ENCODE measurements at regions not wholly inside any gene's neighbourhood (a gene's known extent, or its start where the extent isn't known, plus 50 kb on each side); places are given as distances from the start of the nearest gene placed in this dataset.
A peak's percentile ranks its signal among the peaks of the same experiment; 100 is the strongest.

DNA sequence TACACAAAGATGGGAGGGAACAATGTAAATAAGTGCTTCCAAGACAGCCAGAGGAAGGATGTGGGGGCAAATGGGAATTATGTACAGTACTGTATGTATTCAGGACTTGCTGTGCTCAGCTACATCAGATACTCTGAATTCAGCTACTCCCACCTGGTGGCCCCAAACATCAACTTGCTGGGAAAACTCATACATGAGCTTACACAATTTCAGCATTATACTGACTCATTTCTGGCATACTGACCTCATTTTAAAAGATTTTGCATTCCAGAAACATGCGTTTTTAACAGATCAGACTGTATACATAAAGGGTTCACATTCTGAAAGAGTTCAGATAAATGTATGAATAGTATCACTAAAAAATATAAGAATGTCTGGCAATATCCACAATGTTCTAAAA, 59.7 kb downstream of the GPX5 start:
- H3K36me3 ChIP-seq, result no peaks in the 10 kb centered on the region
- no peak overlapping the region for H3K4me3 ChIP-seq (ENCODE audit: low read depth, low read length)
- TF ChIP-seq, protein P1, sequence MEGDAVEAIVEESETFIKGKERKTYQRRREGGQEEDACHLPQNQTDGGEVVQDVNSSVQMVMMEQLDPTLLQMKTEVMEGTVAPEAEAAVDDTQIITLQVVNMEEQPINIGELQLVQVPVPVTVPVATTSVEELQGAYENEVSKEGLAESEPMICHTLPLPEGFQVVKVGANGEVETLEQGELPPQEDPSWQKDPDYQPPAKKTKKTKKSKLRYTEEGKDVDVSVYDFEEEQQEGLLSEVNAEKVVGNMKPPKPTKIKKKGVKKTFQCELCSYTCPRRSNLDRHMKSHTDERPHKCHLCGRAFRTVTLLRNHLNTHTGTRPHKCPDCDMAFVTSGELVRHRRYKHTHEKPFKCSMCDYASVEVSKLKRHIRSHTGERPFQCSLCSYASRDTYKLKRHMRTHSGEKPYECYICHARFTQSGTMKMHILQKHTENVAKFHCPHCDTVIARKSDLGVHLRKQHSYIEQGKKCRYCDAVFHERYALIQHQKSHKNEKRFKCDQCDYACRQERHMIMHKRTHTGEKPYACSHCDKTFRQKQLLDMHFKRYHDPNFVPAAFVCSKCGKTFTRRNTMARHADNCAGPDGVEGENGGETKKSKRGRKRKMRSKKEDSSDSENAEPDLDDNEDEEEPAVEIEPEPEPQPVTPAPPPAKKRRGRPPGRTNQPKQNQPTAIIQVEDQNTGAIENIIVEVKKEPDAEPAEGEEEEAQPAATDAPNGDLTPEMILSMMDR (IDR thresholded peaks at IDR 0.05; ENCODE audit: low read depth, low read length), result peak; percentile 20; the same call in 1 of the 2 replicates
- H3K9me3 ChIP-seq (ENCODE audit: severe bottlenecking), result no peaks in the 10 kb centered on the region
- H3K27ac ChIP-seq, result no peak overlapping the region
- H3K27me3 ChIP-seq (ENCODE audit: insufficient read depth, low read depth, severe bottlenecking), result no peaks in the 10 kb centered on the region
- peak; percentile 38 for DNase-seq

DNA sequence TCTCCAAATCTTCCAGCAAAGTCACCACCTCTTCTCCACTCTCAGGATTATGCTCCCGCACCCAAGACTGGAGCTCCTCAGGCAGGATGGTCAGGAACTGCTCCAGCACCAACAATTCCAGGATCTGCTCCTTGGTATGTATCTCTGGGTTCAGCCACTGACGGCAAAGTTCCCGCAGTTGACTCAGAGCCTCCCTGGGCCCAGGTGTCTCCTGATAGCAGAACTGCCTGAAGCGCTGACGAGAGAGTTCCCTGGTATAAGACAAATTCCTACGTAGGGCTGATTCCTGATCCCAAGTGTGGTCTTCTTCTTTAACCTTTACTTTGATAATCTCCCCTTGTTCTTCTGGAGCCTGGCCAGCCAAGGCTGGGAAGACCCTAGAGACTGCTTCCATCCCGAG, 60.6 kb downstream of the GPX5 start:
- no peaks in the 10 kb centered on the region for H3K36me3 ChIP-seq
- TF ChIP-seq, protein P1 (IDR thresholded peaks at IDR 0.05; ENCODE audit: low read depth, low read length), result no peak
- H3K4me3 ChIP-seq (ENCODE audit: low read depth, low read length), result peak overlapping the region; percentile 86
- no peaks in the 10 kb centered on the region for H3K9me3 ChIP-seq (ENCODE audit: severe bottlenecking)
- no peak for DNase-seq
- no peaks in the 10 kb centered on the region for H3K27me3 ChIP-seq (ENCODE audit: insufficient read depth, low read depth, severe bottlenecking)
- H3K27ac ChIP-seq, result no peak overlapping the region; the same call in 1 of the 2 replicates

DNA sequence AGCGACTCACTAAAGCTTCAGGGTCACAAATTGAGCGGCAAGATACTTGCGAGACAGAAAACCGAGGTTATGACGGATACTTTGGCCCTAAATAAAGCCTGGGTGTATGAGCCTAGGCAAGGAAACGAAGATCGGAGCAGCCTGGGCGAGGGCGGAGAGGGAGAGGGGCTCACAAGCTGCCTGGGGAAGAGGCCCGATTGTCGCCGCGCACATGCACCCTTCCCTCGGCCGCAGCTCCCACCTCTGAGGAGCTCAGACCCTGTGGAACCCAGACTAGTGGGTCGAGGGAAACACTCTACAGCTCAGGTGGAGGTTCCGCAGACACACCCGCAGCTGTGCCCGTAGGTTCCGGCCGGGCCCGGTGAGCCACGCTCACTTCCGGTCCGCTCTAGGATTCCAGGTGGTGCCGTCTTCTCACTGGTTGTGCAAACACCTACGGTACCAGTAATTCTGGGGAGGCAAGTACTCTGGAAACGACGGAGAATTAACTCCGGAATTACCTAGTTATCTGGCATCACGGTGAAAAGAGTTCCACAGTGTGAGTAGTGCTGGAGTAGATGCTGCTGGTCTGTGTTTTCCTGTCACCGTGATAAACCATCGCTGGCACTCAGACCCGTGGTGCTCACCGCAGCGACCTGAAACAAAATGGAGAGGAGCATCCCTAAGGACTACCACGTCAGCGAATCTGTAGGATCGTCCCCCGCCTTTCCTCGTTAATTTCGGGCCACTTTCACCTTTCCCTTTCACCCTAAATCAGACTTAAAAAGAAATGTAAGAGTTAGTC, 61.5 kb downstream of the GPX5 start:
- H3K36me3 ChIP-seq, result no peaks in the 10 kb centered on the region
- H3K9me3 ChIP-seq (ENCODE audit: severe bottlenecking), result no peaks in the 10 kb centered on the region
- TF ChIP-seq, protein P1 (IDR thresholded peaks at IDR 0.05; ENCODE audit: low read depth, low read length), result no peak
- peak; percentile 96 for DNase-seq
- peak overlapping the region; percentile 74 for H3K27ac ChIP-seq
- H3K4me3 ChIP-seq (ENCODE audit: low read depth, low read length), result peak overlapping the region; percentile 86
- no peaks in the 10 kb centered on the region for H3K27me3 ChIP-seq (ENCODE audit: insufficient read depth, low read depth, severe bottlenecking)

DNA sequence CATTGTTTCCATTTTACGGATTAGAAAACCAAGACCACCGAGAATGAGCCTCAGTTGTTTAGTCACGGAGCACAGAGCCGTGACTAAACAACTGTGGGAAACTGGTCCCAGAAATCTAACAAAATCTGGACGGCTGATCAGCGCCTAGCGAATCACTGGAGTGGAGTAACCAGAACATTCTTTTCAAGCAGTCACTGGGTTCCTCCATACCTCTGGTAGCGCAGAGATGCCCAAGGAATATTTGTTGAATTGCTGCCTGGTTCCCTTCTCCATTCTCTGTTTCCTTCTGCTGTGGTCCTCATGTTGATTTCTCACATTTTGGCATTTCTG, 62.0 kb downstream of the GPX5 start:
- H3K27me3 ChIP-seq (ENCODE audit: insufficient read depth, low read depth, severe bottlenecking), result no peaks in the 10 kb centered on the region
- TF ChIP-seq, protein P1 (IDR thresholded peaks at IDR 0.05; ENCODE audit: low read depth, low read length), result no peak
- no peak overlapping the region; the same call in 1 of the 2 replicates for H3K27ac ChIP-seq
- no peaks in the 10 kb centered on the region for H3K36me3 ChIP-seq
- H3K9me3 ChIP-seq (ENCODE audit: severe bottlenecking), result no peaks in the 10 kb centered on the region
- DNase-seq, result no peak
- H3K4me3 ChIP-seq (ENCODE audit: low read depth, low read length), result peak overlapping the region; percentile 86

DNA sequence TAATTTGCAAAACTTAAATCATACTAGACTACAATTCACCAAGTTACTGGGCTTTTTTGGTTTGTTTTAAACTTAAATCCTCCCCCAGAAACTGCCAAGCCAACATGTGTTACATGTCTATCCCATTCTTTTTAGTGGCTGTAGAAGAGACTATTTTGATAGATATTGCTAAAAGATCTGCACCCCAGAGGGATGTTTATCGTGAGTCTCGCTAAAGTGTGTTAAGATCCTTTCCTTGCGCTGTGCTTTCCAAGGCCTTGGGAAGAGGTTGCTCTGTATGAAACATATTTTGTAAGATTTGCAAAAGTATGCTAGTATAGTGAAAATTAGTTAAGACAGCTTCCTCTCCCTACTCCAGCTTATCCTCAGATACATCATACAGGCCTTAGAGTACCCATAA, 63.0 kb downstream of the GPX5 start:
- Histone ChIP-seq H3K9me3 (ENCODE audit: severe bottlenecking) (no peaks in the 10 kb centered on the region), H3K36me3 (no peaks in the 10 kb centered on the region), H3K27me3 (ENCODE audit: insufficient read depth, low read depth, severe bottlenecking) (no peaks in the 10 kb centered on the region), H3K27ac (no peak overlapping the region), H3K4me3 (ENCODE audit: low read depth, low read length) (no peak overlapping the region)
- TF ChIP-seq, protein P1 (IDR thresholded peaks at IDR 0.05; ENCODE audit: low read depth, low read length), result no peak
- no peak for DNase-seq
